ENCODE measurements at regions not wholly inside any gene's neighbourhood (a gene's known extent, or its start where the extent isn't known, plus 50 kb on each side); places are given as distances from the start of the nearest gene placed in this dataset.

GRCh38 chr7:124480821-124481290, 284.7 kb downstream of the GPR37 start:
- in situ Hi-C loops (cut with HindIII; ENCODE audit: extremely low pct_ligation_motif_present, low pct_unique_long_range_greater_than_20kb) (no loop called here), intact Hi-C loops (cut with micrococcal nuclease; ENCODE audit: unreplicated experiment) (loop anchor here (10.0 kb wide), 1 partner anchor 304 kb away; no protein-coding TSS in a partner anchor)
- DNase-seq (ENCODE audit: low spot score) (no peak), ATAC-seq (no peak), FAIRE-seq (no peak)
- BruUV-seq (replicated peaks) = no TSS peak
- Histone ChIP-seq H3K4me2 (ENCODE audit: low read depth, low read length) (no peak overlapping the region), H3K4me3 (replicated peaks in 1 of 3; ENCODE audit: insufficient read depth in 1 of 3, low read depth in 2 of 3, low read length in 3 of 3) (no peak overlapping the region), H2AFZ (ENCODE audit: low read length) (no peak overlapping the region), H4K20me1 (ENCODE audit: insufficient read depth, low read length) (no peaks in the 10 kb centered on the region), H3K9me3 (ENCODE audit: low read length) (no peaks in the 10 kb centered on the region), H3K79me2 (ENCODE audit: insufficient read depth, low read length) (no peaks in the 10 kb centered on the region), H3K9ac (ENCODE audit: insufficient read depth, low read depth, low read length) (no peak overlapping the region), H3K4me1 (ENCODE audit: insufficient read depth, low read length) (no peaks in the 10 kb centered on the region), H3K27me3 (ENCODE audit: control insufficient read depth in 1 of 2, insufficient read depth in 2 of 2, low read length in 2 of 2) (no peaks in the 10 kb centered on the region), H3K36me3 (replicated peaks in 1 of 2; ENCODE audit: control insufficient read depth in 1 of 2, insufficient read depth in 2 of 2, low read length in 2 of 2) (no peaks in the 10 kb centered on the region), H3K27ac (ENCODE audit: extremely low read length, insufficient read depth, low read length) (no peak overlapping the region)
- ChIA-PET POLR2A (no interaction called here), CTCF (ENCODE audit: low intra/inter-chr PET ratio, low total read pairs) (no interaction called here)
- WGBS (ENCODE audit: low lambda C conversion rate) = 66% methylated on average over 12 of the region's 23 CpGs
- TF ChIP-seq ZNF263 (CRISPR knock-in tag; IDR thresholded peaks at IDR 0.05) = no peak
- TF ChIP-seq, protein P1, sequence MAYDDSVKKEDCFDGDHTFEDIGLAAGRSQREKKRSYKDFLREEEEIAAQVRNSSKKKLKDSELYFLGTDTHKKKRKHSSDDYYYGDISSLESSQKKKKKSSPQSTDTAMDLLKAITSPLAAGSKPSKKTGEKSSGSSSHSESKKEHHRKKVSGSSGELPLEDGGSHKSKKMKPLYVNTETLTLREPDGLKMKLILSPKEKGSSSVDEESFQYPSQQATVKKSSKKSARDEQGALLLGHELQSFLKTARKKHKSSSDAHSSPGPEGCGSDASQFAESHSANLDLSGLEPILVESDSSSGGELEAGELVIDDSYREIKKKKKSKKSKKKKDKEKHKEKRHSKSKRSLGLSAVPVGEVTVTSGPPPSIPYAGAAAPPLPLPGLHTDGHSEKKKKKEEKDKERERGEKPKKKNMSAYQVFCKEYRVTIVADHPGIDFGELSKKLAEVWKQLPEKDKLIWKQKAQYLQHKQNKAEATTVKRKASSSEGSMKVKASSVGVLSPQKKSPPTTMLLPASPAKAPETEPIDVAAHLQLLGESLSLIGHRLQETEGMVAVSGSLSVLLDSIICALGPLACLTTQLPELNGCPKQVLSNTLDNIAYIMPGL (CRISPR knock-in tag; IDR thresholded peaks at IDR 0.05; ENCODE audit: borderline replicate concordance in 1 of 2, low read depth in 1 of 2) = no peak
- no peak for TF ChIP-seq ZBTB21 (CRISPR knock-in tag; IDR thresholded peaks at IDR 0.05)
- TF ChIP-seq SRSF9 (IDR thresholded peaks at IDR 0.05; ENCODE audit: borderline replicate concordance, insufficient read depth, low read depth, low read length, poor library complexity, severe bottlenecking) = no peak
- TF ChIP-seq ZNF33B (CRISPR knock-in tag; IDR thresholded peaks at IDR 0.05) = no peak
